ENCODE measurements at regions not wholly inside any gene's neighbourhood (a gene's known extent, or its start where the extent isn't known, plus 50 kb on each side); places are given as distances from the start of the nearest gene placed in this dataset.
"Not testable (repeated sequence)": the region's sequence is repeated elsewhere in the genome, so short reads cannot be mapped to it uniquely, and the experiment has no call there.

DNA sequence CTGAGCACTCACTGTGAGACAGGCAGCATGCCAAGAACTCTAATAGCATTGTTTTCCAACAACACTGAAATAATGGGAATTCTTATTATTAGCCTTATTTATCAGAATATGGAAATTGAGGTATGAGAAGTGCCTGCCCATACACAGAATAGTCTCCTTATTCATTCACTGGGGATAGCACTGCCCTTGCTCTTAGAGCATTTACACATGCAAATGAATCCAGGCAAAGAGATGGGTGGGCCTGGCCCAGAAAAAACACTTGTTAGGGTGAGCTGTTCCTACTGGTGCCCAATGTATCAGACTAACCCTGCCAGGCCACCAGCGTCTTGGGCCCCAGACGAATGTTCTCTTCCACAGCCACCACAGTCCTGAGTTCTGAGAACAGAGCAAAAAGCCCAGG lies 112.9 kb downstream of the TUBA3C start:
- DNase-seq: no peak
- in situ Hi-C loops (cut with MboI; ENCODE audit: low pct_unique_long_range_greater_than_20kb, low sequenced_read_pairs): no loop called here

GRCh38 chr13:19067767-19068166 lies 113.9 kb downstream of the TUBA3C start:
- in situ Hi-C loops (cut with MboI; ENCODE audit: low pct_unique_long_range_greater_than_20kb, low sequenced_read_pairs): no loop called here
- no peak for DNase-seq

DNA sequence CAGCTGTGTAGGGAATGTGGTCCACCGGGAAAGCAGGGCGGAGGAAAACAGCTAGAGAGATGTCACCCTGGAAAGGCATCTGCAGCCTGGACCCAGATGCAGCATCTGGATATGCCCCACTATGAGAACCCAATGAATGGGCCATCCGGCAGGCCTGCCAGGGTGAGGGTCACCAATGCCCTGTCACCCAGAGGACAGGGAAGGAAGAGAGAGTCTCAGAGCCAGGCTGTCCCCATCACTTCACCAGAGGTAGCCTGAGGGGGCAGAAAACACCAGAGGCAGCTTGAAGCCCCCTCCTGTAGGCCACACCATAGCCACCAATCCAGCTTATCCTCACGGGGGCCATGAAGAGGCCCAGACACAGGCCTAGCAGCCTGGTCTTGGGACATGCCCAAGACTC lies 118.8 kb downstream of the TUBA3C start:
- DNase-seq: no peak

GRCh38 chr13:19062019-19062646 lies 119.5 kb downstream of the TUBA3C start:
- no peak for DNase-seq
- in situ Hi-C loops (cut with MboI; ENCODE audit: low pct_unique_long_range_greater_than_20kb, low sequenced_read_pairs): no loop called here

More for the DNA sequence above, 118.8 kb downstream of the TUBA3C start:
- in situ Hi-C loops (cut with MboI; ENCODE audit: low pct_unique_long_range_greater_than_20kb, low sequenced_read_pairs): no loop called here

GRCh38 chr13:19061278-19061677 lies 120.3 kb downstream of the TUBA3C start:
- in situ Hi-C loops (cut with MboI; ENCODE audit: low pct_unique_long_range_greater_than_20kb, low sequenced_read_pairs): no loop called here
- DNase-seq: no peak

DNA sequence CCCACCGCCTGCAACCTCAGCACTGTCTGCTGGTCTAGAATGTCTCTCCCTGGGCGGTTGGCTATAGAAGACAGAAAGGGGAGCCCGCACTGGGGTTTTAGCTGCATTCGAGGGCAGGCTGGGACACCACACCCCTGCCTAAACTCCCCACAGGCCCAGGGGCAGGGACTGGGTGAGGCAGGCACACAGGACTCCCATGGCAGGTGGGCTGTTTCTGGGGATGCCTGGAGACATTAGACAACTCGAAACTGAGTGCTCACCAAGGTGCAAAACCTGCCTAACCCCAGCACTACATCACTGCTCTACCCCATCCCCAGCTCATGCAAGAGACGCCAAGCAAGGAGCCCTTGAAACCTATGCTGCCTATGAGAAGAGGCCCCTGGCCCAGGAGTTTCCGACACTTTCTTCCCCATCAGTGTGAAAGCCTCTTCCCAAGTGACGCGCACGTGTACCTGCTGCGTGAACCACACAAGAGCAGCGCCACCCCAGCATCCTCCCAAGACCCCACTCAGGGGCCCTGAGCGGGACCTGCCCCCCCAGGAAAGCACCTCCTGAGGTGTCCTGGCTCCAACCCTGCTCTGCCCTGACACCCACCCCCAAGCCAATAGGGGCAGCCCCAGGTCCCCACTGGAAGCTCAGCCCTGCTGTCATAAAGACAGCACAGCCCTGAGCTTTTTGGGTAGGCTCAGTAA lies 121.2 kb downstream of the TUBA3C start:
- in situ Hi-C loops (cut with MboI; ENCODE audit: low pct_unique_long_range_greater_than_20kb, low sequenced_read_pairs): no loop called here
- no peak for DNase-seq

DNA sequence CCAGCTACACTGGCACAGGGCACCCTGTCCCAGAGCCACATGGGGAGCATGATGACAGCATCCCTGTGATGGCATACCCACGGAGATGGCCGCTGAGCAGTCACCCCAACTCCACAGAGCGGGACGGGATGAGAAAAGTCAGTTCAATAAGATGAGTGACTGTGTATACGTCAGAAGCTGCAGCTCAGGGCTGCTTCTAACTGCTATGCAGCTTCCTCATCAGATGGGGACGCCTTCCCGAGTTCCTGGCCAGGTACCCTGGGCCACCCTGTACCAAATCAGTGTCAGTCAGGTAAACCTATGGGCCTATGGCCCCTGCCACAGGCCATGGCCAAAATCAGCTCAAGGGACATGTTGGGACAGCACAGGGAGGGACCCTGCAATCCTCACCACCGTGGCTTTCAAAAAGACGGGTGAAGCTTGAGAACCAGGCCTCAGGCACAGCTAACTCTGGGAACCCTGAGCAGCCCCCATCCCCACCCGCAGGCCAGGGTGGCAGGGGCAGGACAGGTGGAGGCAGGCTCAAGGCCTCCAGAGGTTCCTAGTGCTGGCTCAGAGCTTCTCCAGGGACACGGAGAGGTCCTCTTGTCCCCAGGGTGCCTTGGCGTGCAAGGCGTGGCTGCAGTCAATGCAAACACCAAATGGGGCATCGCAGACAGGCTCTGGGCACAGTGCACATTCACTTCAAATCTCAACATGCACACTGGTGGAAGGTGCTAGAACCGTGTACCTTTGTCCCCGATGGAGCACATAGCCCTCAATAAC lies 122.4 kb downstream of the TUBA3C start:
- no peak for DNase-seq
- in situ Hi-C loops (cut with MboI; ENCODE audit: low pct_unique_long_range_greater_than_20kb, low sequenced_read_pairs): no loop called here

- in situ Hi-C loops (cut with MboI; ENCODE audit: low pct_unique_long_range_greater_than_20kb, low sequenced_read_pairs): no loop called here
- no peak for DNase-seq
These were observed 123.1 kb downstream of the TUBA3C start for GRCh38 chr13:19058566-19058965.

DNA sequence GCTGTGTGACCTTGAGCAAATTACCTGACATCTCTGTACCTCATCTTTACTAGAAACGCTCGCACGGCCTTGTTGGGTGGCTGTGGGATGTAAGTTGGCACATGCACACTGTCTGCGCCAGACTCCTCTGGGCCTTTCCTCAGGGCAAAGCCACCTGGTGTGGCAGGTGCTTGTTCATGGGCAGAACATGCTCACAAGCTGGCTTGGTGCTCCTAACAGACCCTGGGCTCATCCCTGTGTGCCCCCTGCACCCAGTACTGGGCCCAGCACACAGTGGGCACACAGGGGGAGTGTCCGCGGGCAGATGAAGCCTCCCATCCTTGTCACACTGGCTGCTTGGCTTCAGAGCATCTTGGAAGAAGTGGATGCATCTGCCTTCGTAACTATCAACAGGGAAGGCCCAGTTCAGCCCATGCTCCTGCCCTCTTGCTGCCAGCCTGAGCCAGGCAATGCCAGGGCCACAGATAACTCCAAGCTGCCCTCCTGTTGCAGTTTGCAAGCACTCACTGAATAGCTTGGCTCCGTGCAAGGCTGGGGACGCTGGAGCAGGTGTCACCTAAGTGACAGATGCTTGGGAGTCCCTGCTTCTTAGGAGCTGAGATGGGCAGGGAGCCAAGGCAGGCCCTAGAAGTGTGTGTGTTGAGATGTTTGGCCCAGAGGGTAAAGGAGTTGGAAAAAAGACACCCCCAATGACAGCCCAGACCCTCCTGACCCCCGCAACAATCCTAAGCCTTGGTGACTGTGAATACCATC lies 123.9 kb downstream of the TUBA3C start:
- in situ Hi-C loops (cut with MboI; ENCODE audit: low pct_unique_long_range_greater_than_20kb, low sequenced_read_pairs): no loop called here
- DNase-seq: no peak

GRCh38 chr13:19056984-19057490 lies 124.6 kb downstream of the TUBA3C start:
- in situ Hi-C loops (cut with MboI; ENCODE audit: low pct_unique_long_range_greater_than_20kb, low sequenced_read_pairs): no loop called here
- DNase-seq: no peak

- in situ Hi-C loops (cut with MboI; ENCODE audit: low pct_unique_long_range_greater_than_20kb, low sequenced_read_pairs): no loop called here
- no peak for DNase-seq
These were observed 125.2 kb downstream of the TUBA3C start for GRCh38 chr13:19056355-19056880.

DNA sequence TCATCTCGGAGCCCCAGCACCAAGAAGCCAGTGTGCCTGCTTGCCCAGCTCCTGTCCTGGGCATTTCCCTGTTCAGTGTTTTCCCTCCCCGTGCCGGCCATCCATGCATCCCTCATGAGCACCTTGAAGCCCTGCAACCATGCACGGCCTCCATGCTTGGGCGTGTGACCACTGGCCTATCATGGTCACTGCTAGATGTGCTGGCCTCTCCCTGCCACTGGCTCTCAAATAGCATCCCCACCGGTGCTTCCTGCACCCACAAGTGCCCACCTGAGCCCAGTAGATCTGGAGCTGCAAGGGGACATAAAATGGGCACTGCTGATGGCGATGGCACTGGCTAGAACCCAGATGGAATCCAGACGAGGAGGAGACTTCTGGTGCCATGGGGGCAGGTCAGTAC lies 126.0 kb downstream of the TUBA3C start:
- DNase-seq: no peak
- in situ Hi-C loops (cut with MboI; ENCODE audit: low pct_unique_long_range_greater_than_20kb, low sequenced_read_pairs): no loop called here

DNA sequence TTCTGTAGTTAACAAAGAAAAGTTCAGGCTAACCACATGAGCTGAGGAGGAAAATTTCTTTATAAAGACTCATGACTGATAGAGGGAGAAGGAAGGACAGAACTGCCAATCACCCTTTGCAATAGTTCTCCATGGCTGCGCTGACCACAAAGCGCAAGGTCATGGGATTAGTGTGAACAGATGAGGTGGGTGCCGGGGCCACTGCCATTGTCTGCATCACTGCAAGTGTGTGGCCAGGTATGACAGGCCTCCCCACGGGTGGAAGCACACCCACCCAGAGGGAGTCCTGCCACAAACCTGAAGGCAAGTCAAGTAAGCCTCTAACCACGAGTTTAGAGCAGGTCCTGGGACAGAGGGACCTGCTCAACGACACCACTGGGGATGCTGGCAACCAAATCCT lies 128.1 kb downstream of the TUBA3C start:
- in situ Hi-C loops (cut with MboI; ENCODE audit: low pct_unique_long_range_greater_than_20kb, low sequenced_read_pairs): no loop called here
- no peak for DNase-seq

- in situ Hi-C loops (cut with MboI; ENCODE audit: low pct_unique_long_range_greater_than_20kb, low sequenced_read_pairs): no loop called here
- no peak for DNase-seq
These were observed 128.7 kb downstream of the TUBA3C start for GRCh38 chr13:19052931-19053330.

- in situ Hi-C loops (cut with MboI; ENCODE audit: low pct_unique_long_range_greater_than_20kb, low sequenced_read_pairs): no loop called here
- no peak for DNase-seq
These were observed 129.4 kb downstream of the TUBA3C start for GRCh38 chr13:19052180-19052579.

DNA sequence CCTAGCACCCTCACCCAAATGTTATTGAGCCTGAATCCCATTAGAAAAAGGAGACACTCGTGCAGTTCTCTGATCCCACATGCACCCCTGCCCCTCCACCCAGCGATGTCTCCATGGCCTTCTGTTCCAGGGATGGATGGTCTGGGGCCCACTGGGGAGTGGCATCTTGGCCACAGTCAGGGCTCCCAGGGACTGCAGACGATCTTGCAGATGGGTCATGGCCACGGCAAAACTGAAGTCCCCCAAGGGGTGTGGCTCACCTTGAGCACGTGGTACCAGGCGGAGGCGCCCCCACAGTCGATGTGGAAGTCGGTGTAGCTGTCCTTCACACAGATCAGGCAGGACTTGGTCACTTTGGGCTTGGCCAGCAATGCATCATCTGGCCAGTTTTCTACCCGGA lies 130.7 kb downstream of the TUBA3C start:
- DNase-seq: no peak
- in situ Hi-C loops (cut with MboI; ENCODE audit: low pct_unique_long_range_greater_than_20kb, low sequenced_read_pairs): no loop called here

DNA sequence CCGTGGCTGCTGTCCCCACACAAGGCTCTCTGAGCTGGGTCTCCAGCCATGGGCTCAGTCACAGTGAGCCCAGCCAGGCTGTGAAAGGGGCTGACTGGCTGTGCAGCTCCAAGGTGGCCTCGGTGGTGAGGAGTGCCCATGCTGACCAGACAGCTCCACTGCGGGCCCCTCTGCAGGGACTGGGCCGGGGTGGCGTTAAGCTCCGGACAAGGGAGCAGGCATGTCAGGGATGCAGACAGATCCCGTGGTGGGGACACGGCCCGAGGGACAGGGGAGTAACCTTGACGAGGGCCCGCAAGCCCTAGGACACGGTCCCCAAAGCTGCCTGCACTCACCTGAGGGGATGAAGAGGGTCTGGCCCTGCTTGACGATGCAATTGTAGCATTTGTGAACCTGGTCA lies 132.0 kb downstream of the TUBA3C start:
- DNase-seq; in situ Hi-C loops (cut with MboI; ENCODE audit: low pct_unique_long_range_greater_than_20kb, low sequenced_read_pairs): not testable (repeated sequence)

GRCh38 chr13:19048381-19048780 lies 133.2 kb downstream of the TUBA3C start:
- in situ Hi-C loops (cut with MboI; ENCODE audit: low pct_unique_long_range_greater_than_20kb, low sequenced_read_pairs): no loop called here
- DNase-seq: no peak

DNA sequence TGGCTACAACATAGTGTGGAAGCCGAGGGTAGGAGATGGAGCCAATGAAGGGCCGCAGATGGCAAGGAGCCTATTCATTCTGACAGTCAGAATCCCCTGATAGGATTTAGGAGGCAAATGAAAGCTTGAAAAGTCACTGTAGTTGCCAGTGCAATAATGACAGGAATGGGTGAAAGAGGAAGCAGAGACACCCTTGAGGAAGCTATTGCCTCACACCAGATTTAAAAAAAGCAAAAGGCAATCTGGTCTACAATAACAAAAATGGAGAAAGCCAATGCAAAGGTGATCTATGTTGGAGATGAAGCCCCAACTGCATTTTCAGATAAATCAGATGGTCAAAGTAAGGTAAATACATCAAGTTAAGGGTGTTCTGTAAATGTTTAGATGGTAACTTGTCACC lies 158.5 kb downstream of the TUBA3C start:
- DNase-seq: no peak
- in situ Hi-C loops (cut with MboI; ENCODE audit: low pct_unique_long_range_greater_than_20kb, low sequenced_read_pairs): no loop called here

All from KBM-7 (cell line).